CD4-positive, alpha-beta T cell (primary cell): ENCODE measurements at regions not wholly inside any gene's neighbourhood (a gene's known extent, or its start where the extent isn't known, plus 50 kb on each side); places are given as distances from the start of the nearest gene placed in this dataset.

Source experiments
- ATAC-seq: fragments of 200-7000 bp; cut with Tn5 transposase; one replicate; pipeline ENCODE4 v1.10.0; 2022; ENCODE audit warnings: mild to moderate bottlenecking; ENCODE audit not compliant: poor library complexity
- CTCF ChIA-PET: fragments of 350-600 bp; sonication (Branson Sonifier 250); formaldehyde crosslinking; loops from one replicate; lab custom pipeline; 2021; ENCODE audit warnings: antibody characterized with exemption, inconsistent platforms; lab: Charles Lee
- POLR2A ChIA-PET: fragments of 350-600 bp; sonication (Branson Sonifier 250); formaldehyde crosslinking; loops from one replicate; lab custom pipeline; 2021; ENCODE audit warnings: antibody characterized with exemption, inconsistent platforms; lab: Charles Lee
- DNase-seq, 14 experiments: peaks; one replicate each; pipeline ENCODE4 v3.0.0-alpha.2; 2013 to 2020; ENCODE audit warnings: mixed read lengths in 2 of 14
- H3K27ac ChIP-seq, 2 donors: one replicate each; pipeline versions ENCODE4 v1.5.1 to v1.7.0; 2013; ENCODE audit warnings: low read length in 2 of 2, low read depth in 1 of 2, mild to moderate bottlenecking in 1 of 2
- H3K27me3 ChIP-seq, 2 experiments: 1 replicate in 1 of 2; 2 replicates in 1 of 2; pipeline versions ENCODE4 v1.6.1 to v1.7.0; 2013; ENCODE audit warnings: low read length in 2 of 2, control low read depth in 1 of 2, mild to moderate bottlenecking in 1 of 2, moderate library complexity in 1 of 2; ENCODE audit not compliant: insufficient read depth in 2 of 2, control insufficient read depth in 1 of 2
- H3K36me3 ChIP-seq: one replicate; pipeline ENCODE4 v1.6.1; 2013; ENCODE audit warnings: low read length, control low read depth; ENCODE audit not compliant: insufficient read depth
- H3K4me1 ChIP-seq: one replicate; pipeline ENCODE4 v1.6.1; 2013; ENCODE audit warnings: low read length, control low read depth; ENCODE audit not compliant: insufficient read depth
- H3K4me3 ChIP-seq: one replicate; pipeline ENCODE4 v1.5.1; 2013; ENCODE audit warnings: mild to moderate bottlenecking, low read length, moderate library complexity
- H3K9me3 ChIP-seq, 2 experiments: 1 replicate in 1 of 2; 2 replicates in 1 of 2; pipeline versions ENCODE4 v1.6.1 to v1.7.0; 2013; ENCODE audit warnings: low read length in 2 of 2, mild to moderate bottlenecking in 2 of 2, control low read depth in 1 of 2, moderate library complexity in 1 of 2; ENCODE audit not compliant: control insufficient read depth in 1 of 2, insufficient read depth in 1 of 2
- H3K27ac Mint-ChIP-seq: one replicate; pipeline ENCODE4 v1.8.0; 2020; ENCODE audit warnings: mixed read lengths
- H3K27me3 Mint-ChIP-seq: one replicate; pipeline ENCODE4 v1.8.0; 2021; ENCODE audit warnings: mixed read lengths
- H3K36me3 Mint-ChIP-seq: one replicate; pipeline ENCODE4 v1.8.0; 2021; ENCODE audit warnings: low read depth, mixed read lengths
- H3K4me1 Mint-ChIP-seq: one replicate; pipeline ENCODE4 v1.8.0; 2021; ENCODE audit warnings: low read depth, mixed read lengths
- H3K4me3 Mint-ChIP-seq: one replicate; pipeline ENCODE4 v1.8.0; 2020; ENCODE audit warnings: mild to moderate bottlenecking, mixed read lengths
- H3K9me3 Mint-ChIP-seq: one replicate; pipeline ENCODE4 v1.8.0; 2020; ENCODE audit warnings: mixed read lengths
- CTCF ChIP-seq: fragments of 200-600 bp; IDR thresholded peaks from one replicate; pipeline ENCODE4 v1.8.0; 2022; ENCODE audit warnings: antibody characterized with exemption, mild to moderate bottlenecking
- intact Hi-C, 2 experiments: fragments of 100-400 bp; cut with DNase I in 1 of 2; cut with micrococcal nuclease in 1 of 2; formaldehyde crosslinking; loops; one replicate each; pipeline versions ENCODE4 v1.15.1 to v1.9.0; 2023 to 2025; cut with DNase I, micrococcal nuclease

- no peaks in the 10 kb centered on the region for H3K9me3 ChIP-seq
- POLR2A ChIA-PET: interaction anchor here (0.9 to 1.6 kb wide), 3 partner anchors 50 to 212 kb away, joined by 3 to 4 read pairs (median 3); no protein-coding TSS in a partner anchor
- no peak for TF ChIP-seq CTCF
- H3K4me3 ChIP-seq: no peak overlapping the region
- Mint-ChIP-seq H3K9me3 (no peaks in the 10 kb centered on the region), H3K27ac (peak overlapping the region; percentile 15), H3K4me1 (peaks cover 69% of the 10 kb centered on the region), H3K36me3 (no peaks in the 10 kb centered on the region), H3K4me3 (peak overlapping the region; percentile 12), H3K27me3 (no peaks in the 10 kb centered on the region)
- no peaks in the 10 kb centered on the region for H3K36me3 ChIP-seq
- ATAC-seq (no peak), DNase-seq (no peak)
- intact Hi-C loops: loop anchor here in 1 of 2 experiments (10.0 kb wide), 1 partner anchor 165 kb away; no protein-coding TSS in a partner anchor
- H3K27me3 ChIP-seq: no peaks in the 10 kb centered on the region
- CTCF ChIA-PET: interaction anchor here (1.4 kb wide), 1 partner anchor 212 kb away, joined by 3 read pairs; no protein-coding TSS in a partner anchor
- peaks cover 24% of the 10 kb centered on the region for H3K4me1 ChIP-seq
- H3K27ac ChIP-seq: no peak overlapping the region
Measured at GRCh38 chr2:196290136-196290535, 118.8 kb upstream of the STK17B start.

- DNase-seq: no peak
- no peak overlapping the region for H3K4me3 Mint-ChIP-seq
- no peaks in the 10 kb centered on the region for H3K27me3 Mint-ChIP-seq
- Histone ChIP-seq H3K36me3 (no peaks in the 10 kb centered on the region), H3K9me3 (no peaks in the 10 kb centered on the region), H3K27me3 (no peaks in the 10 kb centered on the region), H3K4me1 (peaks cover 24% of the 10 kb centered on the region), H3K4me3 (no peak overlapping the region), H3K27ac (no peak overlapping the region)
- H3K27ac Mint-ChIP-seq: peak overlapping the region; percentile 15
- H3K9me3 Mint-ChIP-seq: no peaks in the 10 kb centered on the region
- POLR2A ChIA-PET: interaction anchor here (0.9 to 1.3 kb wide), 3 partner anchors 50 to 212 kb away, joined by 3 read pairs; no protein-coding TSS in a partner anchor
- intact Hi-C loops: loop anchor here in 1 of 2 experiments (10.0 kb wide), 1 partner anchor 164 kb away; no protein-coding TSS in a partner anchor
- CTCF ChIA-PET: no interaction called here
- no peak for ATAC-seq
- TF ChIP-seq CTCF: no peak
- peaks cover 65% of the 10 kb centered on the region for H3K4me1 Mint-ChIP-seq
- H3K36me3 Mint-ChIP-seq: no peaks in the 10 kb centered on the region
Measured at GRCh38 chr2:196290569-196290968, 119.2 kb upstream of the STK17B start.

GRCh38 chr2:196291426-196291825, 120.0 kb upstream of the STK17B start:
- Histone ChIP-seq H3K9me3 (no peaks in the 10 kb centered on the region), H3K27me3 (no peaks in the 10 kb centered on the region), H3K36me3 (no peaks in the 10 kb centered on the region), H3K27ac (no peak overlapping the region), H3K4me3 (no peak overlapping the region), H3K4me1 (peaks cover 24% of the 10 kb centered on the region)
- no peak for TF ChIP-seq CTCF
- ChIA-PET POLR2A (interaction anchor here (0.5 to 1.5 kb wide), 4 partner anchors 91 to 631 kb away, joined by 3 to 4 read pairs (median 3); no protein-coding TSS in a partner anchor), CTCF (interaction anchor here (0.9 to 1.2 kb wide), 2 partner anchors 16 to 31 kb away, joined by 4 read pairs; no protein-coding TSS in a partner anchor)
- H3K9me3 Mint-ChIP-seq: no peaks in the 10 kb centered on the region
- intact Hi-C loops: loop anchor here in 1 of 2 experiments (10.0 kb wide), 1 partner anchor 163 kb away; no protein-coding TSS in a partner anchor
- ATAC-seq (peak; percentile 32), DNase-seq (no peak)
- no peaks in the 10 kb centered on the region for H3K36me3 Mint-ChIP-seq
- H3K27ac Mint-ChIP-seq: peak overlapping the region; percentile 45
- no peak overlapping the region for H3K4me3 Mint-ChIP-seq
- peaks cover 58% of the 10 kb centered on the region for H3K4me1 Mint-ChIP-seq
- H3K27me3 Mint-ChIP-seq: no peaks in the 10 kb centered on the region
